B cell (primary cell): ENCODE measurements at regions not wholly inside any gene's neighbourhood (a gene's known extent, or its start where the extent isn't known, plus 50 kb on each side); places are given as distances from the start of the nearest gene placed in this dataset.

Source experiments
- ATAC-seq: fragments of 200-7000 bp; cut with Tn5 transposase; one replicate; pipeline ENCODE4 v1.10.0; 2021; ENCODE audit warnings: low read depth, mild to moderate bottlenecking, moderate number of reproducible peaks, moderate library complexity
- CTCF ChIA-PET: fragments of 350-600 bp; sonication (Branson Sonifier 250); formaldehyde crosslinking; loops from one replicate; lab custom pipeline; 2021; ENCODE audit warnings: antibody characterized with exemption, inconsistent platforms; lab: Charles Lee
- POLR2A ChIA-PET: fragments of 350-600 bp; sonication (Branson Sonifier 250); formaldehyde crosslinking; loops from one replicate; lab custom pipeline; 2021; ENCODE audit warnings: antibody characterized with exemption; lab: Charles Lee
- DNase-seq: peaks from one replicate; pipeline ENCODE4 v3.0.0; 2013
- H2AFZ ChIP-seq: 2 replicates; pipeline ENCODE4 v1.6.1; 2012; ENCODE audit warnings: mild to moderate bottlenecking, low read depth, low read length; ENCODE audit not compliant: insufficient read depth, poor library complexity, severe bottlenecking
- H3K27ac ChIP-seq, 2 donors: 1 replicate in 1 of 2; 2 replicates in 1 of 2; pipeline ENCODE4 v1.5.1; 2012 to 2013; ENCODE audit warnings: low read length in 2 of 2, mild to moderate bottlenecking in 2 of 2, moderate library complexity in 1 of 2
- H3K27me3 ChIP-seq, 4 experiments: fragments of 200-600 bp in 1 of 4; sonication (generic) in 1 of 4; replicated peaks in 1 of 4; 1 replicate in 2 of 4; 2 replicates in 2 of 4; pipeline versions ENCODE4 v1.6.1 to v1.7.0; 2013 to 2016; ENCODE audit warnings: low read length in 3 of 4, mild to moderate bottlenecking in 2 of 4, mixed read lengths in 1 of 4, moderate library complexity in 1 of 4; ENCODE audit not compliant: insufficient read depth in 4 of 4, control insufficient read depth in 3 of 4; ENCODE audit errors: control extremely low read depth in 1 of 4
- H3K36me3 ChIP-seq, 2 experiments: replicated peaks in 1 of 2; 1 replicate in 1 of 2; 2 replicates in 1 of 2; pipeline versions ENCODE4 v1.6.1 to v1.7.1; 2013; ENCODE audit warnings: low read length in 1 of 2; ENCODE audit not compliant: insufficient read depth in 2 of 2, control insufficient read depth in 1 of 2; ENCODE audit errors: control extremely low read depth in 1 of 2, extremely low read depth in 1 of 2
- H3K4me1 ChIP-seq, 2 donors: fragments of 200-600 bp in 1 of 2; sonication (generic) in 1 of 2; 1 replicate in 1 of 2; 2 replicates in 1 of 2; pipeline versions ENCODE4 v1.5.1 to v1.6.1; 2013 to 2017; ENCODE audit warnings: low read length in 2 of 2; ENCODE audit not compliant: control insufficient read depth in 2 of 2, insufficient read depth in 2 of 2
- H3K4me2 ChIP-seq: replicated peaks from 2 replicates; pipeline ENCODE3; 2012; ENCODE audit warnings: mild to moderate bottlenecking, low read depth, low read length; ENCODE audit not compliant: poor library complexity, severe bottlenecking
- H3K4me3 ChIP-seq, 5 experiments: fragments of 200-600 bp in 1 of 5; sonication (generic) in 1 of 5; 1 replicate in 3 of 5; 2 replicates in 2 of 5; pipeline versions ENCODE4 v1.5.1 to v1.7.0; 2011 to 2016; ENCODE audit warnings: low read length in 4 of 5, mild to moderate bottlenecking in 4 of 5, low read depth in 2 of 5, control low read depth in 1 of 5, moderate library complexity in 1 of 5; ENCODE audit not compliant: insufficient read depth in 1 of 5; ENCODE audit errors: control extremely low read depth in 1 of 5, extremely low read depth in 1 of 5
- H3K79me2 ChIP-seq: fragments of 200-600 bp; sonication (generic); one replicate; pipeline ENCODE4 v1.6.0; 2016; ENCODE audit warnings: low read length; ENCODE audit not compliant: control insufficient read depth, insufficient read depth
- H3K9ac ChIP-seq: fragments of 200-600 bp; sonication (generic); 2 replicates; pipeline ENCODE4 v1.6.1; 2017; ENCODE audit warnings: mild to moderate bottlenecking, low read length, moderate library complexity
- H3K9me3 ChIP-seq, 3 donors: one replicate each; pipeline versions ENCODE4 v1.6.1 to v1.7.1; 2013; ENCODE audit warnings: low read length in 2 of 3; ENCODE audit not compliant: control insufficient read depth in 2 of 3, insufficient read depth in 1 of 3; ENCODE audit errors: control extremely low read depth in 1 of 3
- H4K20me1 ChIP-seq: 2 replicates; pipeline ENCODE4 v1.6.0; 2012; ENCODE audit warnings: mild to moderate bottlenecking, low read length; ENCODE audit not compliant: insufficient read depth, control insufficient read depth, poor library complexity, severe bottlenecking
- H3K27ac Mint-ChIP-seq: one replicate; pipeline ENCODE4 v1.8.0; 2021; ENCODE audit warnings: mixed read lengths
- H3K27me3 Mint-ChIP-seq: one replicate; pipeline ENCODE4 v1.8.0; 2021; ENCODE audit warnings: mixed read lengths
- H3K4me1 Mint-ChIP-seq: one replicate; pipeline ENCODE4 v1.8.0; 2021; ENCODE audit warnings: mixed read lengths
- H3K4me3 Mint-ChIP-seq: one replicate; pipeline ENCODE4 v1.8.0; 2021; ENCODE audit warnings: mixed read lengths
- H3K9me3 Mint-ChIP-seq: one replicate; pipeline ENCODE4 v1.8.0; 2022; ENCODE audit warnings: mixed read lengths; ENCODE audit not compliant: insufficient read depth
- CTCF ChIP-seq: fragments of 200-600 bp; IDR thresholded peaks from one replicate; pipeline ENCODE4 v1.8.0; 2022; ENCODE audit warnings: antibody characterized with exemption, mild to moderate bottlenecking
- EZH2 ChIP-seq: IDR thresholded peaks from 2 replicates; pipeline ENCODE4 v1.6.1; 2012; ENCODE audit warnings: borderline replicate concordance, low read depth, mild to moderate bottlenecking, moderate library complexity, low read length; ENCODE audit not compliant: insufficient read depth, poor library complexity, severe bottlenecking
- WGBS: methylation state at CpG from one replicate; pipeline ENCODE4 v1.1.5; 2013; ENCODE audit warnings: missing lambda C conversion rate; ENCODE audit not compliant: insufficient coverage; 5-methylcytosine and 5-hydroxymethylcytosine counted together
- intact Hi-C: fragments of 100-400 bp; cut with micrococcal nuclease; formaldehyde crosslinking; loops from one replicate; pipeline ENCODE4 v1.10.0; 2022

- Mint-ChIP-seq H3K4me3 (no peak overlapping the region), H3K27me3 (peaks cover 2% of the 10 kb centered on the region), H3K27ac (no peak overlapping the region), H3K4me1 (no peaks in the 10 kb centered on the region), H3K9me3 (no peaks in the 10 kb centered on the region)
- intact Hi-C loops: no loop called here
- Histone ChIP-seq H3K4me2 (no peak overlapping the region), H3K9me3 (no peaks in the 10 kb centered on the region), H3K79me2 (no peaks in the 10 kb centered on the region), H2AFZ (no peak overlapping the region), H3K4me3 (no peak overlapping the region), H3K36me3 (no peaks in the 10 kb centered on the region), H3K27me3 (no peaks in the 10 kb centered on the region), H4K20me1 (no peaks in the 10 kb centered on the region), H3K27ac (no peak overlapping the region), H3K4me1 (no peaks in the 10 kb centered on the region), H3K9ac (no peak overlapping the region)
- no peak for DNase-seq
- no peak for TF ChIP-seq EZH2
- TF ChIP-seq CTCF: no peak
- ChIA-PET POLR2A (no interaction called here), CTCF (interaction anchor here (1.8 to 11.3 kb wide), 2 partner anchors 593 to 816 kb away, joined by 4 to 148 read pairs; no protein-coding TSS in a partner anchor)
- WGBS: 80% methylated on average over 1 of the region's 1 CpG
- ATAC-seq: no peak
These were observed 186.7 kb upstream of the WDFY3 start for GRCh38 chr4:85153221-85153620.

DNA sequence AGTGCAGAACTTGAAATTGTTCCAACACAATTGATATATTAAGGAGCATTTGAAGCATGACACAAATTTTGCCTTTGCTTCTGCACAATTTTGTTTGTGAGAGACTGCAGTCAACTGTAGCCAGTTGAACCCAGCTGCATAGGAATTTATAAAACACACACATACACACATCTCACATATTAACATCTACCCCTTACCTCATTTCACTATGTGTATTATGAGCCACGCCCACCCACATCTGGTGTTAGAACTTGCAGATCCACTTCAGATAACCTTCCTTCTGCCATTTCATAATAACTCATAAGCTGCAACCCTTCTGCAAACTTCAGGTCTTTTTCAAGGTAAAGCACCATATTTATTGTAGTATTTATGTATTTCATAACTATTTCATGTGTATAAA lies 188.1 kb upstream of the WDFY3 start:
- intact Hi-C loops: no loop called here
- Histone ChIP-seq H3K4me1 (no peaks in the 10 kb centered on the region), H4K20me1 (no peaks in the 10 kb centered on the region), H3K4me2 (no peak overlapping the region), H3K9me3 (no peaks in the 10 kb centered on the region), H3K4me3 (no peak overlapping the region), H3K9ac (no peak overlapping the region), H3K36me3 (no peaks in the 10 kb centered on the region), H3K27me3 (no peaks in the 10 kb centered on the region), H3K27ac (no peak overlapping the region), H2AFZ (no peak overlapping the region), H3K79me2 (no peaks in the 10 kb centered on the region)
- H3K9me3 Mint-ChIP-seq: no peaks in the 10 kb centered on the region
- POLR2A ChIA-PET: no interaction called here
- WGBS: no CpG with 5 or more reads among the region's 1 CpG
- DNase-seq: no peak
- no peak for ATAC-seq
- no peak overlapping the region for H3K27ac Mint-ChIP-seq
- H3K27me3 Mint-ChIP-seq: peaks cover 2% of the 10 kb centered on the region
- H3K4me1 Mint-ChIP-seq: no peaks in the 10 kb centered on the region
- CTCF ChIA-PET: no interaction called here
- TF ChIP-seq EZH2: no peak
- no peak for TF ChIP-seq CTCF
- no peak overlapping the region for H3K4me3 Mint-ChIP-seq
